Small intestine (tissue), 7 donors: ENCODE measurements at regions not wholly inside any gene's neighbourhood (a gene's known extent, or its start where the extent isn't known, plus 50 kb on each side); places are given as distances from the start of the nearest gene placed in this dataset.
A peak's percentile ranks its signal among the peaks of the same experiment; 100 is the strongest.

Source experiments
- DNase-seq, 2 donors: peaks; one replicate each; pipeline versions ENCODE4 v3.0.0 to v3.0.0-alpha.2; 2013
- FAIRE-seq: peaks from 2 replicates; lab custom pipeline; 2012; peaks lifted over from hg19 to GRCh38; lab: Jason Lieb, UNC
- H3K27ac ChIP-seq, 3 donors: one replicate each; pipeline ENCODE4 v1.5.1; 2013; ENCODE audit warnings: low read length in 2 of 3, mild to moderate bottlenecking in 2 of 3, control low read depth in 1 of 3, inconsistent platforms in 1 of 3, low read depth in 1 of 3, moderate library complexity in 1 of 3
- H3K27me3 ChIP-seq, 3 donors: one replicate each; pipeline ENCODE4 v1.6.1; 2013; ENCODE audit warnings: low read length in 3 of 3, inconsistent platforms in 1 of 3; ENCODE audit not compliant: control insufficient read depth in 3 of 3, insufficient read depth in 3 of 3
- H3K36me3 ChIP-seq, 3 donors: one replicate each; pipeline ENCODE4 v1.6.1; 2013; ENCODE audit warnings: low read length in 3 of 3, inconsistent platforms in 1 of 3, low read depth in 1 of 3, mild to moderate bottlenecking in 1 of 3, moderate library complexity in 1 of 3; ENCODE audit not compliant: control insufficient read depth in 3 of 3, insufficient read depth in 2 of 3
- H3K4me1 ChIP-seq, 3 donors: one replicate each; pipeline ENCODE4 v1.6.1; 2013; ENCODE audit warnings: low read length in 2 of 3, inconsistent platforms in 1 of 3, low read depth in 1 of 3, mild to moderate bottlenecking in 1 of 3, moderate library complexity in 1 of 3; ENCODE audit not compliant: control insufficient read depth in 3 of 3, insufficient read depth in 2 of 3
- H3K4me3 ChIP-seq, 3 donors: one replicate each; pipeline ENCODE4 v1.5.1; 2013; ENCODE audit warnings: low read length in 3 of 3, control low read depth in 1 of 3, inconsistent platforms in 1 of 3, low read depth in 1 of 3, mild to moderate bottlenecking in 1 of 3, moderate library complexity in 1 of 3
- H3K9me3 ChIP-seq, 2 donors: one replicate each; pipeline ENCODE4 v1.6.1; 2013; ENCODE audit warnings: low read depth in 1 of 2, low read length in 1 of 2; ENCODE audit not compliant: control insufficient read depth in 2 of 2, insufficient read depth in 1 of 2
- WGBS, 3 donors: extraction: QIAGEN DNeasy Blood & Tissue Kit; methylation state at CpG; one replicate each; pipeline ENCODE4 v1.1.7; 2013; 5-methylcytosine and 5-hydroxymethylcytosine counted together
- donor health status: healthy with polysubstance abuse.
- donor health status: control.
- donor health status: control.
- donor health status: Bipolar disorder and iron deficiency.
- donor health status: healthy.

- H3K9me3 ChIP-seq = no peaks in the 10 kb centered on the region
- H3K27ac ChIP-seq = no peak overlapping the region
- H3K4me1 ChIP-seq = no peaks in the 10 kb centered on the region
- H3K36me3 ChIP-seq = no peaks in the 10 kb centered on the region
- FAIRE-seq (no peak), DNase-seq (no peak)
- no peaks in the 10 kb centered on the region for H3K27me3 ChIP-seq
- WGBS, 3 donors = 88 to 90% (median 90%) methylated on average over 3 of the region's 3 CpGs
- no peak overlapping the region for H3K4me3 ChIP-seq
These were observed 164.9 kb upstream of the AGTR1 start for GRCh38 chr3:148532774-148533173.

DNA sequence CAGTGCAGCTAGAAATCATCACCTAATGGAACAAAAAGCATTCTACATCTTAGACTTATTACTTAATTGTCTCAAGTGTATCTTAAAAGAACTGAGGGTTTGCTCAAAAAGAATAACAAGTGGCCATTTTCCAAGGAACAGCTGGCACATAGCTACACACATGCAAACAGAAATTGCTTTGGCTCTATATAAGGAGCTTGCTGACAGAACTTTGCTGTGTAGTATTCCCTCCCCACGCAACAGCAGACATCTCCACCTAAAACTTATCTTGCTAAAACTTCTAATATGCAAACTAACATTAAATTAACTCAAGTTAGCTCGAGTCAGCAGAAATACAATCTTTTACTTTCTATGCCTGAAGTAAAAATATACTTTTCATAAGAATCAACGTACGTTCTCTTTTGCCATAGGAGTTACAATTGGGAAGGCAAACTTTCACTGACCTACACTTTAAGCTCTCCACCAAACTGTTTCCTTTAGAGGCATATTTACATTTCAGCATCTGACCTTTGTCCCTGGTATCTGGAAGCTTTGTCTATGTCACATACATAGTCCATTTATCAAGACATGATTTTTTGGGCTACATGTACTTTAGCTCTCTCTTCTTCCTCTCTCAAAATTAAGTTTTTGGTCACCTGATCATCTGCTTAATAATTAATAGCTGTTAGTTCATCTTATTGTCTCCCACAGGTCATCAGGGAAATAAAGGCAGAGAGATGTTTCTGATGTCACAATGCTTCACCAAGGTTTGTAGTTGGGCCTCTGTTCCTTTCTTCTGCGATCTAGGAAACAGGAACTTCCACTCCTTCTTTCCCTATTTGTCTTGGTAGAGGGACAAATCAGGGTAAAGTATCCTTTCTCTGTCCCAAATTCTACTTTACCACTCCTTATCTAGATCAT, 163.4 kb upstream of the AGTR1 start:
- peak; percentile 11 to 26 for DNase-seq
- FAIRE-seq = no peak

DNA sequence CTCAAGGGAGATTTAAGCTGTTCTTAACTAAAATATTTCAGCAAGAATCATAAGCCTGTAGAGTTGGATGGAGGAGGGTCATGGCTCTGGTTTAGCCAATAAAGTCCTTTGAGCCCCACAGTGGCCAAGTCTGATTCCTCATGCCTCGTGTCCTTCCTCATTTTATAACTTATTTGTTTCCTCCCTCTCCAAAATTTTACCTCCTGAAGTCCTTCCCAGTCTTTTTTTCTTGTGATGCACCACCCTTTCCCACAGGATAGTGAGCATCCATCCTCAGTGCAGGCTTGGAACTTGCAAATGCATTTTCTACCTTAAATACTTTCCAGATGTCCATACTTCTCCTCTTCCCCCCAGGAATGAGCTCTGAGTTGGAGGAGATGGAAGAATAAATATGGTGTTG, 162.7 kb upstream of the AGTR1 start:
- Histone ChIP-seq H3K9me3 (no peaks in the 10 kb centered on the region), H3K27ac (no peak overlapping the region), H3K27me3 (no peaks in the 10 kb centered on the region), H3K4me3 (no peak overlapping the region), H3K36me3 (no peaks in the 10 kb centered on the region), H3K4me1 (no peaks in the 10 kb centered on the region)
- 67 to 84% (median 74%) methylated on average over 1 of the region's 1 CpG for WGBS, 3 donors
- DNase-seq = no peak
- FAIRE-seq = no peak

More for the DNA sequence above, 163.4 kb upstream of the AGTR1 start:
- Histone ChIP-seq H3K36me3 (no peaks in the 10 kb centered on the region), H3K27me3 (no peaks in the 10 kb centered on the region), H3K4me1 (no peaks in the 10 kb centered on the region), H3K27ac (no peak overlapping the region), H3K4me3 (no peak overlapping the region), H3K9me3 (no peaks in the 10 kb centered on the region)
- WGBS, 3 donors = 75 to 82% (median 80%) methylated on average over 5 of the region's 5 CpGs

- Histone ChIP-seq H3K9me3 (no peaks in the 10 kb centered on the region), H3K27me3 (no peaks in the 10 kb centered on the region), H3K36me3 (no peaks in the 10 kb centered on the region), H3K27ac (no peak overlapping the region), H3K4me1 (no peaks in the 10 kb centered on the region), H3K4me3 (no peak overlapping the region)
- FAIRE-seq (no peak), DNase-seq (no peak)
- 43 to 69% (median 59%) methylated on average over 1 of the region's 1 CpG for WGBS, 3 donors
These were observed 157.4 kb upstream of the AGTR1 start for GRCh38 chr3:148540266-148540665.

GRCh38 chr3:148540851-148541250, 156.9 kb upstream of the AGTR1 start:
- 85 to 94% (median 93%) methylated on average over 3 of the region's 3 CpGs for WGBS, 3 donors
- Histone ChIP-seq H3K9me3 (no peaks in the 10 kb centered on the region), H3K27ac (no peak overlapping the region), H3K27me3 (no peaks in the 10 kb centered on the region), H3K36me3 (no peaks in the 10 kb centered on the region), H3K4me1 (no peaks in the 10 kb centered on the region), H3K4me3 (no peak overlapping the region)
- no peak for DNase-seq
- FAIRE-seq = no peak

- Histone ChIP-seq H3K36me3 (no peaks in the 10 kb centered on the region), H3K4me3 (no peak overlapping the region), H3K9me3 (no peaks in the 10 kb centered on the region), H3K4me1 (no peaks in the 10 kb centered on the region), H3K27me3 (no peaks in the 10 kb centered on the region), H3K27ac (no peak overlapping the region)
- no peak for FAIRE-seq
- DNase-seq = no peak
- 80 to 94% (median 92%) methylated on average over 1 of the region's 1 CpG for WGBS, 3 donors
These were observed 150.7 kb upstream of the AGTR1 start for GRCh38 chr3:148546959-148547358.

DNA sequence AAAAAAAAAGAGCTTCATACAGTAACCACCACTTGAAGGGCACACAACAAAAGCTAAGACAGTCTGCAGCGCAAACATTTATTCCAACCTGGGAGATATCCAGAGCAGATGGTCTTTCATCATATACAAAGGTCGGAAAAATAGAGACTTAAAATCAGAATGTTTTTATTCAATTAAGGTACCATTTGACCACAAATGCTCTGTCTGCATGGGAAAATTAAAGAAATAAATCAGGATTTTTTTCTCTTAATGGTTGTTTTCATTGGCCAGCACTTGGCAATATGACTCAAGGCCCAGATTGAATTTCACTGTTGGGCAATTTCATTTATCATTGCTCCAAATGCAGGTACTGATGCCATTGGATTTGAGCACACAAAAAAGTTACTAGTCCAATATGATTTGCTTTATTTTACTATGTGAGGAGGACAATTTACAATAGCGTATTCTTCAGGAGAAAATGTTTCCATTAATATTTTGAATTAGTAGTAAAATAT, 145.9 kb upstream of the AGTR1 start:
- no peak for DNase-seq
- H3K36me3 ChIP-seq = no peaks in the 10 kb centered on the region
- no peak overlapping the region for H3K4me3 ChIP-seq
- H3K27me3 ChIP-seq = no peaks in the 10 kb centered on the region
- no peak for FAIRE-seq
- H3K4me1 ChIP-seq = peaks cover 0 to 9% (median 0%) of the 10 kb centered on the region in 3 donors
- H3K27ac ChIP-seq = no peak overlapping the region
- H3K9me3 ChIP-seq = no peaks in the 10 kb centered on the region
- 95 to 98% (median 97%) methylated on average over 3 of the region's 3 CpGs for WGBS, 3 donors

DNA sequence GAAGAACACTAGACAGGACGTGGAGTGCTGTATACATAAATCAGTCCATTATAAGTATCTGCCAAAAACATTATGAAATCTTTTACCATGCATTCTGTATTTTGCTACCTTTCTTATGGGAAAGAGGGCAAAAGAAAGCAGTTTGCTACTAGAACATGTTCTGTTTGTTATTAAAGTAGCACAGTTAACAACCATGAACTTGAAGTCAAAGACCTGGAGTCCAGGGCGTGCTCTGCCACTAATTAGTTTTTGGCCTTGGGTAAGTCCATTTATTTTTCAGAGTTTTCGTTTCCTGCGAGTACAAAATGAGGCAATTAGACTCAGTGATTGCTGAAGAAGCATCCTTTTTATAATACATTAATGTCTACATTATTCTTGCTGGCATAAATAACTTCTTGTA, 143.3 kb upstream of the AGTR1 start:
- Histone ChIP-seq H3K27ac (no peak overlapping the region), H3K4me1 (peaks cover 0 to 9% (median 0%) of the 10 kb centered on the region in 3 donors), H3K36me3 (no peaks in the 10 kb centered on the region), H3K9me3 (no peaks in the 10 kb centered on the region), H3K4me3 (no peak overlapping the region), H3K27me3 (no peaks in the 10 kb centered on the region)
- FAIRE-seq (no peak), DNase-seq (peak in 1 of 2 donors; percentile 13)
- 53 to 73% (median 67%) methylated on average over 4 of the region's 4 CpGs for WGBS, 3 donors
